Neural progenitor cell (in vitro differentiated cells): ENCODE measurements at regions not wholly inside any gene's neighbourhood (a gene's known extent, or its start where the extent isn't known, plus 50 kb on each side); places are given as distances from the start of the nearest gene placed in this dataset.

Experiments
- DNase-seq: peaks from one replicate; pipeline ENCODE4 v3.0.0-alpha.2; 2016; ENCODE audit warnings: low spot score
- H2AFZ ChIP-seq: fragments of 200-600 bp; sonication (generic); replicated peaks from 2 replicates; pipeline ENCODE4 v1.6.1; 2016; ENCODE audit warnings: antibody characterized with exemption
- H3F3A ChIP-seq: fragments of 200-600 bp; sonication (generic); 2 replicates; pipeline ENCODE4 v1.6.1; 2016; ENCODE audit warnings: antibody characterized with exemption, low read depth
- H3K27ac ChIP-seq: fragments of 200-600 bp; sonication (generic); 2 replicates; pipeline ENCODE4 v1.5.1; 2016; ENCODE audit warnings: mild to moderate bottlenecking
- H3K27me3 ChIP-seq: fragments of 200-600 bp; sonication (generic); 2 replicates; pipeline ENCODE4 v1.6.1; 2016; ENCODE audit warnings: mild to moderate bottlenecking, moderate library complexity
- H3K36me3 ChIP-seq: fragments of 200-600 bp; sonication (generic); 2 replicates; pipeline ENCODE4 v1.5.1; 2016
- H3K4me1 ChIP-seq: fragments of 200-600 bp; sonication (generic); 2 replicates; pipeline ENCODE4 v1.6.1; 2016; ENCODE audit warnings: mixed run types
- H3K4me2 ChIP-seq: fragments of 200-600 bp; sonication (generic); 2 replicates; pipeline ENCODE4 v1.6.1; 2016
- H3K4me3 ChIP-seq: fragments of 200-600 bp; sonication (generic); 2 replicates; pipeline ENCODE4 v1.5.1; 2016
- H3K79me2 ChIP-seq: fragments of 200-600 bp; sonication (generic); 2 replicates; pipeline ENCODE4 v1.6.1; 2016; ENCODE audit warnings: low read depth
- H3K9ac ChIP-seq: fragments of 200-600 bp; sonication (generic); 2 replicates; pipeline ENCODE4 v1.6.1; 2016
- H3K9me3 ChIP-seq: fragments of 200-600 bp; sonication (generic); 2 replicates; pipeline ENCODE4 v1.5.1; 2016; ENCODE audit warnings: low read depth
- H4K20me1 ChIP-seq: fragments of 200-600 bp; sonication (generic); 2 replicates; pipeline ENCODE4 v1.6.1; 2016; ENCODE audit warnings: low read depth
- H3K27ac Mint-ChIP-seq: 3 replicates; pipeline ENCODE4 v1.8.0; 2021; ENCODE audit warnings: mixed read lengths
- H3K27me3 Mint-ChIP-seq: 2 replicates; pipeline ENCODE4 v1.8.0; 2022; ENCODE audit warnings: low read depth, mild to moderate bottlenecking, inconsistent platforms, moderate library complexity, mixed read lengths; ENCODE audit not compliant: insufficient read depth
- H3K36me3 Mint-ChIP-seq: 3 replicates; pipeline ENCODE4 v1.8.0; 2021; ENCODE audit warnings: mixed read lengths
- H3K4me1 Mint-ChIP-seq: 3 replicates; pipeline ENCODE4 v1.8.0; 2021; ENCODE audit warnings: mixed read lengths
- H3K4me3 Mint-ChIP-seq: 3 replicates; pipeline ENCODE4 v1.8.0; 2021; ENCODE audit warnings: mild to moderate bottlenecking, moderate library complexity, mixed read lengths
- H3K9me3 Mint-ChIP-seq: 3 replicates; pipeline ENCODE4 v1.8.0; 2020; ENCODE audit warnings: mixed read lengths
- CTCF ChIP-seq: fragments of 200-600 bp; sonication (generic); IDR thresholded peaks from 2 replicates; pipeline ENCODE4 v1.5.1; 2017; ENCODE audit warnings: antibody characterized with exemption, mild to moderate bottlenecking
- EZH2 ChIP-seq: fragments of 200-600 bp; sonication (generic); IDR thresholded peaks from 2 replicates; pipeline ENCODE4 v1.6.1; 2017; ENCODE audit warnings: antibody characterized with exemption, mild to moderate bottlenecking, moderate library complexity
- EZH2phosphoT487 ChIP-seq: fragments of 200-600 bp; sonication (generic); IDR thresholded peaks from 2 replicates; pipeline ENCODE4 v1.6.1; 2017; ENCODE audit warnings: antibody characterized with exemption

GRCh38 chr13:34667286-34668218 lies 274.5 kb upstream of the NBEA start:
- no peak for DNase-seq
- Histone ChIP-seq H3K9me3 (no peaks in the 10 kb centered on the region), H3K9ac (no peak overlapping the region), H3K27ac (no peak overlapping the region), H2AFZ (no peak overlapping the region), H3F3A (no peaks in the 10 kb centered on the region), H3K4me1 (peaks cover 11% of the 10 kb centered on the region), H3K27me3 (no peaks in the 10 kb centered on the region), H3K4me3 (no peak overlapping the region), H3K36me3 (no peaks in the 10 kb centered on the region), H4K20me1 (no peaks in the 10 kb centered on the region), H3K79me2 (no peaks in the 10 kb centered on the region), H3K4me2 (no peak overlapping the region)
- H3K27me3 Mint-ChIP-seq, result no peaks in the 10 kb centered on the region
- H3K9me3 Mint-ChIP-seq, result no peaks in the 10 kb centered on the region
- no peaks in the 10 kb centered on the region for H3K4me1 Mint-ChIP-seq
- H3K36me3 Mint-ChIP-seq, result no peaks in the 10 kb centered on the region
- TF ChIP-seq CTCF (no peak), EZH2phosphoT487 (no peak), EZH2 (no peak)
- H3K4me3 Mint-ChIP-seq, result no peak overlapping the region
- no peak overlapping the region for H3K27ac Mint-ChIP-seq

GRCh38 chr13:34671137-34671536 lies 270.9 kb upstream of the NBEA start:
- no peak overlapping the region for H2AFZ ChIP-seq
- no peaks in the 10 kb centered on the region for H3K36me3 ChIP-seq
- no peaks in the 10 kb centered on the region for H3K36me3 Mint-ChIP-seq
- no peak overlapping the region for H3K27ac ChIP-seq
- no peak overlapping the region for H3K4me3 Mint-ChIP-seq
- H3K27ac Mint-ChIP-seq, result no peak overlapping the region
- H3K79me2 ChIP-seq, result no peaks in the 10 kb centered on the region
- no peak overlapping the region for H3K4me3 ChIP-seq
- H3F3A ChIP-seq, result no peaks in the 10 kb centered on the region
- peaks cover 6% of the 10 kb centered on the region for H3K4me1 ChIP-seq
- no peaks in the 10 kb centered on the region for H3K27me3 ChIP-seq
- DNase-seq, result no peak
- H4K20me1 ChIP-seq, result no peaks in the 10 kb centered on the region
- H3K9ac ChIP-seq, result no peak overlapping the region
- no peaks in the 10 kb centered on the region for H3K9me3 Mint-ChIP-seq
- H3K4me2 ChIP-seq, result no peak overlapping the region
- TF ChIP-seq EZH2phosphoT487, result no peak
- no peak for TF ChIP-seq EZH2
- no peak for TF ChIP-seq CTCF
- H3K9me3 ChIP-seq, result no peaks in the 10 kb centered on the region
- H3K4me1 Mint-ChIP-seq, result no peaks in the 10 kb centered on the region
- H3K27me3 Mint-ChIP-seq, result peaks cover 2% of the 10 kb centered on the region

GRCh38 chr13:34672631-34673030 lies 269.4 kb upstream of the NBEA start:
- DNase-seq, result no peak
- Histone ChIP-seq H3K27ac (no peak overlapping the region), H4K20me1 (no peaks in the 10 kb centered on the region), H3K4me2 (no peak overlapping the region), H3F3A (no peaks in the 10 kb centered on the region), H2AFZ (no peak overlapping the region), H3K9me3 (no peaks in the 10 kb centered on the region), H3K9ac (no peak overlapping the region), H3K79me2 (no peaks in the 10 kb centered on the region), H3K27me3 (no peaks in the 10 kb centered on the region), H3K4me1 (no peaks in the 10 kb centered on the region), H3K4me3 (no peak overlapping the region), H3K36me3 (no peaks in the 10 kb centered on the region)
- peaks cover 2% of the 10 kb centered on the region for H3K27me3 Mint-ChIP-seq
- H3K36me3 Mint-ChIP-seq, result no peaks in the 10 kb centered on the region
- no peaks in the 10 kb centered on the region for H3K4me1 Mint-ChIP-seq
- no peak overlapping the region for H3K4me3 Mint-ChIP-seq
- TF ChIP-seq EZH2phosphoT487 (no peak), CTCF (no peak), EZH2 (no peak)
- no peaks in the 10 kb centered on the region for H3K9me3 Mint-ChIP-seq
- H3K27ac Mint-ChIP-seq, result no peak overlapping the region
